ENCODE measurements at regions not wholly inside any gene's neighbourhood (a gene's known extent, or its start where the extent isn't known, plus 50 kb on each side); places are given as distances from the start of the nearest gene placed in this dataset.

DNA sequence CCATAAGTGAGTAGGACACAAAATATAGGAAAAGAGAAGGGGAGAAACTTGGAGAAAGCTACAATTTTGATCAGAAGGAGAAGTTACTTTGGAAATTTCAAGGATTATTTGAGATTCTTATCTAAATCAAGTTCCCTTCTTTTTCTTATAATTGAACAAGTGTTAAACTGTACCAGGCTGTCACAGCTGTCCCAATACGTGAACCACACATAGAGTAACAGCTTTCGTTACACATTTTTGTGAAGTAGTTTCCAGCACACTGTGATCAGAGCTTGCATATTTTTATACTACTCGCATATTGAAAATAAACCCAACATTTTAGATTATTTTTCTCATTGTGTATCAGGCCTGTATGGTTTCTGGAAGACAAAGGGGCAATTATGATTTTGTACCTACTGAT is 412.8 kb upstream of the PSMD7 start:
- TF ChIP-seq NFYB (IDR thresholded peaks at IDR 0.05; ENCODE audit: insufficient read depth, low read depth, low read length) (no peak), MTA2 (IDR thresholded peaks at IDR 0.05; ENCODE audit: low read depth) (no peak), ZZZ3 (IDR thresholded peaks at IDR 0.05; ENCODE audit: control insufficient read depth, insufficient read length, low read depth) (no peak)
- TF ChIP-seq, protein P1, sequence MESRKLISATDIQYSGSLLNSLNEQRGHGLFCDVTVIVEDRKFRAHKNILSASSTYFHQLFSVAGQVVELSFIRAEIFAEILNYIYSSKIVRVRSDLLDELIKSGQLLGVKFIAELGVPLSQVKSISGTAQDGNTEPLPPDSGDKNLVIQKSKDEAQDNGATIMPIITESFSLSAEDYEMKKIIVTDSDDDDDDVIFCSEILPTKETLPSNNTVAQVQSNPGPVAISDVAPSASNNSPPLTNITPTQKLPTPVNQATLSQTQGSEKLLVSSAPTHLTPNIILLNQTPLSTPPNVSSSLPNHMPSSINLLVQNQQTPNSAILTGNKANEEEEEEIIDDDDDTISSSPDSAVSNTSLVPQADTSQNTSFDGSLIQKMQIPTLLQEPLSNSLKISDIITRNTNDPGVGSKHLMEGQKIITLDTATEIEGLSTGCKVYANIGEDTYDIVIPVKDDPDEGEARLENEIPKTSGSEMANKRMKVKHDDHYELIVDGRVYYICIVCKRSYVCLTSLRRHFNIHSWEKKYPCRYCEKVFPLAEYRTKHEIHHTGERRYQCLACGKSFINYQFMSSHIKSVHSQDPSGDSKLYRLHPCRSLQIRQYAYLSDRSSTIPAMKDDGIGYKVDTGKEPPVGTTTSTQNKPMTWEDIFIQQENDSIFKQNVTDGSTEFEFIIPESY (IDR thresholded peaks at IDR 0.05) = no peak
